LoVo (cell line): ENCODE measurements at regions not wholly inside any gene's neighbourhood (a gene's known extent, or its start where the extent isn't known, plus 50 kb on each side); places are given as distances from the start of the nearest gene placed in this dataset.
"Not testable (repeated sequence)": the region's sequence is repeated elsewhere in the genome, so short reads cannot be mapped to it uniquely, and the experiment has no call there.

Experiments used
- DNase-seq: peaks from one replicate; pipeline ENCODE4 v3.0.0-alpha.2; 2016; ENCODE audit warnings: low spot score

- no peak for DNase-seq
Measured at GRCh38 chr1:157460381-157460780, 91.9 kb downstream of the FCRL5 start.

DNA sequence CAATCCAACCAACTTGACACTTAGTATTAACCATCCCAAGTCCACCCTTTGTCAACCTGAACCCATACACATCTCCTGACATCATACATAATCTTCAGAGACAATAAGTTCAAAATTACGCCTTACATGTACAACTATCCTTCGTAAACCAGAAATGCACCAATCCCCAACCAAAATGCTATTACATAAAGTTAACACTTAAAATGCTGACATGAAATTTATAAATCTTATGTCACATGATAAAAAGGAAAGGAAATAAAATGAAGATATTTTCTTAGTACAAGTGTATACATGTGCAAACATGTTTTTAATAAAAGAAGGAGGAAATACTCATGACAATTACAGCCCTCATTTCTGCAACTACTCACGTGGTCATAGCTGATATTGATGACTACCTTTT, 95.0 kb downstream of the FCRL5 start:
- DNase-seq = no peak

GRCh38 chr1:157455318-157455717, 97.0 kb downstream of the FCRL5 start:
- DNase-seq = no peak

- no peak for DNase-seq
Measured at GRCh38 chr1:157450106-157450505, 102.2 kb downstream of the FCRL5 start.

- no peak for DNase-seq
Measured at GRCh38 chr1:157448636-157449035, 103.7 kb downstream of the FCRL5 start.

- DNase-seq = not testable (repeated sequence)
Measured at GRCh38 chr1:157446356-157446755, 106.0 kb downstream of the FCRL5 start.

GRCh38 chr1:157445616-157446140, 106.6 kb downstream of the FCRL5 start:
- not testable (repeated sequence) for DNase-seq

GRCh38 chr1:157442065-157442464, 110.2 kb downstream of the FCRL5 start:
- no peak for DNase-seq

DNA sequence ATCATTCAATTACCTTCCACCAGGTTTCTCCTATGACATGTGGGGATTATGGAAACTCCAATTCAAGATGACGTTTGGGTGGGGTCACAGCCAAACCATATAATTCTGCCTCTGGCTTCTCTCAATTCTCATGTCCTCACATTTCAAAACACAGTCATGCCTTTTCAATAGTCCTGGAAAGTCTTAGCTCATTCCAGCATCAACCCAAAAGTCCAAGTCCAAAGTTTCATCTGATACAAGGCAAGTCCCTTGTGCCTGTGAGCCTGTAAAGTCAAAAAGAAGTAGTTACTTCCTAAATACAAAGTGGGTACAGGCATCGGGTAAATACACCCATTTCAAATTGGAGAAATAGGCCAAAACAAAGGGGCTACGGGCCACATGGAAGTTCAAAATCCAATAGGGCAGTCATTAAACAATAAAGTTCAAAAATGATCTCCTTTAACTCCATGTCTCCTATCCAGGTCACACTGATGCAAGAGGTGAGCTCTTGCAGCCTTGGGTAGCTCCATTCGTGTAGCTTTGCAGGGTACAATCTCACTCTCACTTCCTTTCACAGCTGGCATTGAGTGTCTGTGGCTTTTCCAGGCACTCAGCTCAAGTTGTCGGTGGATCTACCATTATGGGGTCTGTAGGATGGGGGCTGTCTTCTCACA, 112.9 kb downstream of the FCRL5 start:
- no peak for DNase-seq

GRCh38 chr1:157438613-157439012, 113.7 kb downstream of the FCRL5 start:
- no peak for DNase-seq

DNA sequence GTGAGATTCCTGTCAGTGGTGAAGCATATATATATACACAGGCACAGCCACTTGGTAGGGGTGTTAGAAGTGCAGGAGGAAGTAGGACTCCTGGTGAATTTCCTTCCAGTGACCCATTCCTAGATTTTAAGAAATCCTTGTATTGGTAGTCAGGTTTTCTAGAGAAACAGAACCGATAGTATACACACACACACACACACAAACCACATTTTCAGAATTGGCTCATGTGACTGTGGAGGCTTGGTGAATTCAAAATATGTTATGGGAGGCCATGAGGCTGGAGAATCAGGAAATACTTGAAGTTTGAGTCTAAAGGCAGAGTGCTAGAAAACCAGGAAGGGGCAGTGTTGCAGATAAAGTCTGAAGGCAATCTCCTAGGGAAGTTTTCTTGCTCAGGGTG, 114.2 kb downstream of the FCRL5 start:
- no peak for DNase-seq

DNA sequence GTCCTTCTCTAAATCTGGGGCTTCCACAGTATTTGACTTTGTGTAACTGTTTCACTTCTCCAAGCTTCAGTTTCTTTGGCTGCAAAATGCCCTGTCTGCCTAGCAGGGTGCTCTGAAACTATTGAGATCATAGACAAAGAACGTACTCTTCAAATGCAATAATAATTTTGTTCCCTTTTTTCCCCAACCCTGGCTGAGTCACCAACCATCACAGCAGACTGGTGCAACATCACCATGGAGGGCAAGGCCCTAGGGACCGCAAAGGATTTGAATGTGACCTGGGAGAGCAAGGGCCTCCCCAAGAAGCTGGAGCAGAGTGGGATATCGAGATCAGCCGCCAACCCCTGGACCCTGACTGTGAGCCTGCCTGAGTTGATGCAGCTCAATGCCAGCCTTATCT, 115.0 kb downstream of the FCRL5 start:
- no peak for DNase-seq

DNA sequence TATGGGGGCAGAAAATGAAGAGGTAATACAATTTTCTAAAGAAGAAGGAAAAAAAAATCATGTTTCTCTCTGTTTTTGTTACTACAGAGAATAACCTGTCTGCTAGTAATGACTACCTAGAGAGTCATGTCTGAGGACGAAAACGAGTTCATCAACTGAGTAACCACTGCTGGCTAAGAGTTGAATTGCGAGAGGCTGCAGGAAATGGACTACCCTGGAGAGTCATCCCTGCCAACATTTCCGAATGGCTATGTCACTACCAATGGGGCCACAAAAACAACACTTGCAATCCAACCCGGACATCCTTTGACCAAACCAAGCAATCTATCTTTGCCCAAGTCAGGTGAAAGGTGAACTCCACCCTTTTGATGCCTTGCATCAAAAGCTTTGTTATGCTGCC, 120.6 kb downstream of the FCRL5 start:
- no peak for DNase-seq

DNA sequence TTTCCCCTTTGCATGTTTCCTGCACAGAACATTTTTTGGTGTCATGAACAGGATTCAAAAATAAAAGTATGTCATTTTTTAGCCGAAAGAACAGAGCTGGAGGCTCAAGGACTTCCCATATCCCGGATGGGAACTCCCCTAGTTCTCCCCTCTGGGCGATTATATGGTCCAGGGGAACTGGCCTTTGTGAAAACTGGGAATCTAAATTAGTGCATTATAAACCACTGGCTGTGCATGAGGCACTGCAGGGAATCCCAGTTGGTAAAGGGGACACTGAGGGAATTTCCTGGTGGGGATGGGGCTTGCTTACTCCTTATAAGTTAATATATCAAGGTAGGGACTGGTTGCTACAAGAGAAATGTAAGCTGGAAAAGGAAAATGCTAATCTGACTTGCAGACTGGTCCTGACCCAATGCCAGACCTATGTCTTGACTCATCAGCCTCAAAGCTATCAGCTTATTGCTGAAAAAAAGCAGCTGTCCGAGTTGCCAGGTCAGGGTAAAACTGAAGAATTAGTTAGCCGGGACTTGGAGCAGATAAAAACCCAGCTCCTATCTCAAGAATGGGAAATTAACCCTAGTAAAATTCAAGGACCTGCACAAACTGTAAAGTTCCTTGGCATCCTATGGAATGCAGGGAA, 122.6 kb downstream of the FCRL5 start:
- DNase-seq = no peak

- not testable (repeated sequence) for DNase-seq
Measured at GRCh38 chr1:157423764-157424163, 128.6 kb downstream of the FCRL5 start.

DNA sequence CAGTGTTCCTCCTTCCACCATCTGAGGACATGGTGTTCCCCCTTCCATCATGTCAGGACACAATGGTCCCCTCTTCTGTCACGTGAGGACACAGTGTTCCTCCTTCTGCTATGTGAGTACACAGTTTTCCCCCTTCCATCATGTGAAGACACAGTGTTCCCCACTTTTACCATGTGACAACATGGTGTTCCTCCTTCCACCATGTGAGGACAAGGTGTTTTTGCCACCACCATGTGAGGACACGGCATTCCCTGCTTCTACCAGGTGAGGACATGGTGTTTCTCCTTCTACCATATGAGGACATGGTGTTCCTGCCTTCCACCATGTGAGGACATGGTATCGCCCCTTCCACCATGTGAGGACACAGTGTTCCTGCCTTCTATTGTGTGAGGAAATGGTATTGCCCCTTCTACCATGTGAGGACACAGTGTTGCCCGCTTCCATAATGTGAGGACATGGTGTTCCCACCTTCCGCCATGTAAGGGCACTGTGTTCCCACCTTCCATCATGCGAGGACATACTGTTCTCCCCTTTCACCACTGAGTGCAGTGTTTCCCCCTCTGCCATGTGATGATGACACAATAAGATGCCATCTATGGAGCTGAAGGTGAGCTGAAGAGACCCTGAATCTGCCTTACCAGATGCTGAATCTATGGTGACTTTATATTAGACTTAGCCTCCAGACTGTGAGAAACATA, 132.3 kb downstream of the FCRL5 start:
- DNase-seq = no peak

GRCh38 chr1:157418659-157419058, 133.7 kb downstream of the FCRL5 start:
- no peak for DNase-seq

DNA sequence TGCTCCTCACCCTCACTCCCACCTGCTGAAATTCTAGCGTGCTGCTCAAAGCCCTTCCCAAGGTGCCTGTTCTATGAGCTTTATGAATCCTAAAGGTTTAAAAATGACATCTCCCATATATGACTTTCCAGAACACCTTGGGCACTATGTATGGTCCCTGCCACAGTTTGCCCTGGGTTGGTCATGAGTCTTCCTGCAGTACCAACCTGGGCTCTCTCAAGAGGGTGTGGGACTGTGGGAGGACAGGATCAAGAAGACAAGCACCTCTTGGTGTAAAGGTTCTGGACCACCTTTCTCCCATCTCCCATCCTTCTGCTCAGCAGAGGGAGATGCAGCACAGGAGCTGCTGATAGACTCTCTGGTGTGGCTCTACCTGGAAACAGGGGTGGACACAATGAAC, 134.1 kb downstream of the FCRL5 start:
- no peak for DNase-seq

DNA sequence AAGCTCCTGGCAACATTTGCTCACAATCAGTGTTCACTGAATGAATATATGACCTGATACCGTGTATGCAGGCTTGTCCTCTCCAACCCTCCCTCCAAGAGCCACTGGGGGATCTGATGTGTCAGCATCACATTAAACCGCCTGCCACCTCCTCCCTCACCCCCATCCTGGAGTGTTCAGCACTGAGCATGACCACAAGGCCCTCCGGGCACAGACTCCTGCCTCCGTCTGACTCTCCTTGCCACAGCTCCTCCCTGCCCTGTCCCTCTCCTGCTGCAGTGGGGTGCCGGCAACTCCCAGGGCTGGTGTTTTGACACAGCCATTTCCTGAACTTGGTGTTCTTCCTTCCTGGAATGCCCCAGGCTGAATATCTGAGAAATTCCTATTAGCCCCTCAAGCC, 136.7 kb downstream of the FCRL5 start:
- DNase-seq = no peak

- no peak for DNase-seq
Measured at GRCh38 chr1:157412308-157412707, 140.0 kb downstream of the FCRL5 start.

- no peak for DNase-seq
Measured at GRCh38 chr1:157411769-157412168, 140.5 kb downstream of the FCRL5 start.

DNA sequence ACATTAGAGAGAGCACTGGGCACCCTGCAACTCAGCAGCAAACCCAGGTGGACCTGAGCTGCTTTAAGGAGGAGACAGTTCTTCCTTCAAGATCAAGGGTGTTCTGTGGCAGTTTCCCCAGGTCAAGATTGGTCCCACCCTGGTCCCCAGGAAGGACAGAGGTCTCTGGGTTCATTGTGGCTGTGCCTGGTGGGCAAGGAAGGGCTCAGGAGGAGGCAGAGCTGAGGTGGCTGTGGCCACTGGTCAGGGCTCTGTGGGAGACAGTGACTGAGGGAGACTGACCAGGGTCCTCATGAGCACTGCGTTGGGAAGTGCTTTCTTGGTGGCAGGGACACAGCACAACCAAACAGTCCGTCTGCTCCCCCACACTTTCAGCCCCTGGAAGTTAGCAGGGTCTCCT, 141.3 kb downstream of the FCRL5 start:
- DNase-seq = no peak

GRCh38 chr1:157410457-157410856, 141.9 kb downstream of the FCRL5 start:
- DNase-seq = no peak
